HCT116 (cell line): ENCODE measurements at regions not wholly inside any gene's neighbourhood (a gene's known extent, or its start where the extent isn't known, plus 50 kb on each side); places are given as distances from the start of the nearest gene placed in this dataset.

Experiments used
- CTCF ChIP-seq, 3 experiments: fragments of 200-600 bp in 1 of 3; sonication (generic) in 1 of 3; IDR thresholded peaks in 2 of 3; conservative IDR thresholded peaks in 1 of 3; 2 replicates each; pipeline ENCODE4 v1.5.1; 2012 to 2017; ENCODE audit warnings: low read depth in 2 of 3, low read length in 2 of 3, antibody characterized with exemption in 1 of 3, borderline replicate concordance in 1 of 3, control low read depth in 1 of 3, mild to moderate bottlenecking in 1 of 3, mixed read lengths in 1 of 3, mixed run types in 1 of 3, moderate library complexity in 1 of 3; ENCODE audit not compliant: insufficient read depth in 1 of 3
- RAD21 ChIP-seq: IDR thresholded peaks from 2 replicates; pipeline ENCODE4 v1.6.1; 2012; ENCODE audit warnings: low read depth, mild to moderate bottlenecking
- ZNF274 ChIP-seq: fragments of 200-500 bp; sonication (Bioruptor generic); IDR thresholded peaks from 2 replicates; pipeline ENCODE4 v1.6.1; 2014; ENCODE audit warnings: mild to moderate bottlenecking, low read depth, low read length, inconsistent platforms

- TF ChIP-seq CTCF (IDR thresholded peaks at IDR 0.05 in 2 of 3, conservative IDR thresholded peaks at IDR 0.05 in 1 of 3; ENCODE audit: borderline replicate concordance in 1 of 3, insufficient read depth in 1 of 3, low read depth in 2 of 3, low read length in 2 of 3), result no peak
- no peak for TF ChIP-seq ZNF274
- no peak for TF ChIP-seq RAD21
Measured at GRCh38 chr3:16056217-16056616, 118.3 kb upstream of the GALNT15 start.
